GM19397 (cell line): ENCODE measurements at regions not wholly inside any gene's neighbourhood (a gene's known extent, or its start where the extent isn't known, plus 50 kb on each side); places are given as distances from the start of the nearest gene placed in this dataset.
A peak's percentile ranks its signal among the peaks of the same experiment; 100 is the strongest.

Experiments used
- ATAC-seq: cut with Tn5 transposase; IDR thresholded peaks from one replicate; pipeline ENCODE4 v1.9.1; 2021; ENCODE audit warnings: mild to moderate bottlenecking, moderate library complexity; ENCODE audit not compliant: unreplicated experiment

DNA sequence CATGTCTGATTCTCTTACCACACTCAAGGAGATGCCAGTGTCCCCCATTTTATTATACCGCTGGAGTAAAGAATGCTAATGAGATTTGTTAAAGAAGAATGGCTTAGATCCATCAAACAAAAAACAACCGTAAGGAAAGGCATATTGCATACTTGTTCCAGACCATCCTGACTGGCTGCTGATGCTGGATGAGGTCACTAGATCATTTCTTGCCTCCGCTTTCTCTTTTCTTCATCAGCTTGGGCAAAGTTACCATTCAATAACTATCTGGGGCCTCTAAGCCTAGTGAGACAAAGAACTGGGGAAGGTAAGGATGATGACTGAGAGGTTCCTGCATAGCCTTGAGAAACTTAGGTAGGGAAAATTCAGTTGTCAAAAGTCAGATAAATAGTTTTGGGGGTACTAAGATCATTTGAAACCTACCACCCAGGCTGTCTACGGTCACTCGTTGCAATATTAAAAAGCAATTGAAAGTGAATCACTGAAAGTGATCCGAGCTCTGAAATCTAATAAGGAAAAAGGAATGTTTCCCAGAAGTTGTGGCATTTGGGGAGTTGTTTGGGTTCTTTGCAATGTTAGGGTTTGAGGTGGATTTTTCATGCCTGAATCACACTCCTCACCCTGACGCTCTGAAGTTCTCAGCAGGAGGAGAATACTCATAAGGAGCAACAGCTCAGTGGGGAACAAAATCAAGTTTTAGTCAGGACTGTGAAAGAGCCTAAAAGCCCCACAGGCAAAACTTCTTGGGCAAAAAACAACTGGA lies 176.8 kb downstream of the HHIPL2 start:
- ATAC-seq, result no peak

DNA sequence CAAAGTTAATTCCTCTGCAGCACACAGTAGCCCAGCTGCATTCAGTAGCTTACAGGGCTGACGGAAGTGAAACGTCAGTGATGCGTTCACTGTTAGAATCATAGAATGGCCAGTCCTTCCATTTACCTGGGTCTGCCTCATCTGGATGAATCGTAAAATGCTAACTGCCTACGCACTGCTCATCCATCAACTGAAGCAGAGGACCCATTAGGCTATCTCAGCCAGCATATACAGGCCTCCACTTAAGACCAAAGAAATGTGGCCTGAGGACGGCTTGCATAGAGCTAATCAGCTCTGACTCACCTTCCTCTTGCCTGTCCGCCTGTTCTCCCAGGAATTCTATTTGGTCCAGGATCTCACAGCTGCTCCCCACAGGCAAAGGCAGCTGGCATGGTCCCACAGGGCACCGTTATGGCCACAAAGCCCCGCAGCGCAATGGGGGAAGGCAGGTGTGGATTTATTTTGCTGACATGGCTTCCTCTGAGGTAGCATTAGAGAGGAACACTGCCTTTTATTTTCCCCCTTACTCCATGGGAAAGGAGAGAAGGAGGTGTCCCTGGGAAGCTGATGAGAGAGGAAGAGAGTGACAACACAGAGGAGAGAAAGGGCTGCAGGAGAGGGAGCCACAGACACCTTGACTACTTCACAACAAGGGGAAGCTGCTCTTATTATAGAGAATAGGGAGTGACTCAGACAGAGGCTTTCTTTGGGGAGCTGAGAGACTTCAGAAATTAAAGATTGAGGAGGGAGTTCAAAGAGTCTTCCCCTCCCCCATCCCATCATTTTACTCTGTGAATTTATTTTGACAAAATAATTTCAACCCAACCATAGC lies 177.6 kb downstream of the HHIPL2 start:
- ATAC-seq, result no peak

DNA sequence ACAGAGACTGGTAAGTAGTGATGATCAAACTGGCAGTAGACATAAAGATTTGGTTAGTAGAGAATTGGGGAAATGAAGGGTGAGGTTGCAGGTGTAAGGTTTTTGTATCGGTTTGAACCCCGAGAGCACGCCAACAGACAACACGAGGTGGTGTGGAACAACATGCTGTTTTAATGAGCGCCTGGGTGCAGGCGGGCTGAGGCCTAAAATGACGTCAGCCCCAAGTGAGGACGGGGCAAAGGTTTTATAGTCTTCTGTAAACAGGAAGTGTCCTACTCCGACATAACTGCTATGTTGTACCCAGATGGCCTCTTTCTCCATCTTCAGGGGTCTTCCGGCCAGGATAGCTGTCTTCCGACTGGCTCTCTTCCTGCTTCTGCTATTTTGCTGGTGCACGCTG lies 178.8 kb downstream of the HHIPL2 start:
- ATAC-seq, result no peak

DNA sequence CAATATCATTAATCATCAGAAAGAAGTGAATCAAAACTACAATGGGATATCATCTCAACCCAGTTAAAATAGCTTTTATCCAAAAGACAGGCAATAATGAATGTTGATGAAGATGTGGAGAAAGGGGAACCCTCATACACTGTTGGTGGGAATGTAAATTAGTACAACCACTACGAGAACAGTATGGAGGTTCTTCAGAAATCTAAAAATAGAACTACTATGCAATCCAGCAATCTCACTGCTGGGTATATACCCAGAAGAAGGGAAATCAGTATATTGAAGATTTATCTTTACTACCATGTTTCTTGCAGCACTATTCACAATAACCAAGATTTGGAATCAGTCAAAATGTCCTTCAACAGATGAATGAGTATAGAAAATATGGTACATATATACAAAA lies 189.8 kb downstream of the HHIPL2 start:
- ATAC-seq, result no peak

DNA sequence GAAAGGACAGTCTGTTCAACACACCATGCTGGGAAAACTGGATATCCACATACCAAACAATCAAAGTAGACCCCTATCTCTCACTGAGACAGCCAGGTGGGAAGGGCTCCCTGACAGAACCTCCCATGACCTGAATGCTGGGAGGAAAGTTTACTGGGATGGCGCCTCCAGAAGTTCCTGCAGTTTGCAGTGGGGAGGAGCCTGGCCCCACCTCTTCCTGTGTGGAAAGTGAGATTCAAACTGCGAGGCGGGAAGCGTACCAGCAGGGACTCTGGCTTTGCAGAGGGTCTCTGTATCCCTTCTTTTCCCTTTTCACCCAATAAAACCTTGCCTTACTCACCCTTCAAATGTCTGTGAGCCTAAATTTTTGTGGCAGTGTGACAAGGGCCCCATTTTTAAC lies 190.7 kb downstream of the HHIPL2 start:
- ATAC-seq, result no peak

DNA sequence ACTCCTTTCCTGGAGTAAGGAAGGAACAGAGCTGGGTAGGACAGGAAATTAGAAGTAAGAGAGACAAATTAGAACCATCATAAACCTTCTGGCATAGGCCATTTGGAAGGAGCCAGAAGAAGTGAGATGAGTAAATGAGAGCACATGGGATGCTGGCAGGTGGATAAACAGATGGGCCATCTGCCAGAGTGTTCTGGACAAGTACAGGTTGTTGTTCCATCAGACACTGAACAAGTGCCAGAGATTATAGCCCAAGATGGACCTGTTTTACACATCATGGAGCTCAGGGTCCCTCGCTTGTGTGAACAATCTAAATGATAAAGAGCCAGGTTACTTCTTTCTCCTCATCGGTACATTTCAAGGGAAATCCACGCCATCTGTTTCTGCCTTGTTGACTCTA lies 200.3 kb downstream of the HHIPL2 start:
- no peak for ATAC-seq

DNA sequence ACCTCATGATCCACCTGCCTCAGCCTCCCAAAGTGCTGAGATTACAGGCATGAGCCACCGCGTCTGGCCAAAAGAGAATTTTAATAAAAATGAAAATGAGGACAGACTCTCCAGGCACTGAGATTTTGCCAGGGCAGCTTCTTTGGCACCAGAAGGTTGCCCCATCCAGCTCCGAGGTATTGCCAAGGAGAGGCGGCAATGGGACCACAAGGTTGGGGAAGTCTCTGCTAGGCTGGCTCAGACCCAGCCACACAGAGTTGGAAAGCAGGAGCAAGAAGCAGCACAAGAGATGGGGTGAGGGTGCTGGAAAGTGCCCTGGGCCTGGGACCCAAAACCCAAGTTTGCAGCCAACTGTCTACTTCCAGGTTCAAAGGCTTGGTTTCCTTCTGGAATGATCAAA lies 200.9 kb downstream of the HHIPL2 start:
- ATAC-seq, result no peak

DNA sequence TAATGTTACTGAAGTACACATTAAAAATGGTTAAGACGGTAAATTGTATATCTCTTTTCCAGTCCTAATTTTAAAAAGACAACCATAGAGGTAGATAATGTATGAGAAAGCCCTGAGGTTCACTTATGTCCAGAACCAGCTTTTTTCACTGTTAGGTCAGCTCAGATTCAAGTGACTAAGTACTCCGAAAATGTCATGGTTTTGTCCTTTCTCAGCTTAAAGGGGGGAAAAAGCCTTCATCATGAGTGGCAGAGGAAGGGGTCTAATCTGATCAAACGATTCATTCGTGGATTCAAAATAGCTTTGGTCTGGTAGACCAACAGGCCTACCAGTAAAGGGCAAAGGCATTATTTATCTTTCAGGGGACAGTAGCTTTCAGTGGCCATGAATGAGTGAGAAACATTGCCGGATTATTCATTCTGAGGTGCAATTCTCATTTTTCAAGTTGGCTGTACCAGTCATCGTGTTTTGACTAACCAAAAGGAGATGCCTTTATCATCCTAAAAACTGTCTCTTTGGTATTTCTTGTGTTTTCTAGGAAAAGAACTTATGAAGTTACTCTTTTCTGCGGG lies 208.4 kb downstream of the HHIPL2 start:
- ATAC-seq, result no peak

DNA sequence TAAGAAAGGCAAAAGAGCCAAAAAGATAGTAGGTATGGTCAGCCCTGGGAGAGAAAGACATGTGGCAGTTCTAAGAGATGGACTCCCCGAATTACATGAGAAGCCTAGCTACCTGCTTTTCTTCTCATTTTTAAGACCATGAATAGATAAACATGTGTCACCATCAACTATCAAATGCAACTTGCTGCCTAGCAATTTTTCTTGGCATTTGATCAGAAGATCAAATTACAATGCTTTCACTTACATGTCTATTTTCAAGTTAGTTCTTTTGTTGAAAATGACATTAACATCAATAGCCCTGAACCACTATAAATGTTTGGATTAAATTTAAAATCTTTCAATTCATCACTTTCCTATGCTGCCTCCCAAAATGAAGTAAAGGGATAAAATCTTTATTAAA lies 212.3 kb downstream of the HHIPL2 start:
- ATAC-seq, result no peak

DNA sequence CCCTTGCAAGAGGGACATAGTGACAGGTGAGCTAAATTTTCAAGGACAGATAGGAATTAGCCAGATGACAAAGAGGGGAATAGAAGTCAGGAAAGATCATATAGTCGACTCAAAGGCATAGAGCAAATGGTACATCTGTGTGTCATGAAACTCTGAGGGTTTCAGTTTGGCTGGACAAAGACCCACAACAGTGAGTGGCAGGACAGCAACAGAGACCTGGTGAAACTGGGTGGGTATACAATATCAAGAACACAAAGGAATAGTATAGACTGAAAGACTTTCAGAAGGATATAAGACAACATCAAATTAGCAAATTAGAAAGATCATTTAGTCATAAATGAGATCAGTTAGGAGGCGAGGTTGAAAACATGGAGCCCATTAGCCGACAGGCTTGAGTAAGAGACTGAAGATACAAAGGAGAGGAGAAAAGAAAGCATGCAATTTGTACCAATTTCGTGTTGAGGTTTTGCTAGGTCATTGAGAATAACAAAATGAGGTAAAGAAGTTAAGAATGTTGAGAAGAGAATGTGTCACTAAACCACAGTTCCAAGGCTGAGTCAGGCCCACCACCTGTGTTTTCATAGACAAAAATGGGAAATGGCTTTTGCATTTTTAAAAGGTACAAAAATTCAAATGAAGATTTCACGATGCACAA lies 213.8 kb downstream of the HHIPL2 start:
- no peak for ATAC-seq

DNA sequence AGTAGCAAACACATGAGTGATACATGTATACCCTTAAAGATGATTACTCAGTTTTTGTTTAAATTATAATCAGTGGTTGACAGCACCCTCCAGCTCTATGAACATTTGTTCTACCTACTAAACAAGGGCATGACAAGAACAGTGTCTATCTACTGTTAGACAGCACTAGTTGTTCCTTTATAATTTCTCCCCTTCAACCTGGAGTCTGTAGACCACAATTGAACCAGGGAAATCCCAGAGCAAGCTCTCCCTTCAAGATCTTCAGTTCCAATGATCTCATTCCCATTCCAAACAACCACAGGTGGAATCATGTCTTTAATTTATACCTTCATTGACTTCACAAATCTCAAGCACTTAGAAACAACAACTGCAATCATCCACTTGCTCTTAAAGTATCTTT lies 216.1 kb downstream of the HHIPL2 start:
- no peak for ATAC-seq

DNA sequence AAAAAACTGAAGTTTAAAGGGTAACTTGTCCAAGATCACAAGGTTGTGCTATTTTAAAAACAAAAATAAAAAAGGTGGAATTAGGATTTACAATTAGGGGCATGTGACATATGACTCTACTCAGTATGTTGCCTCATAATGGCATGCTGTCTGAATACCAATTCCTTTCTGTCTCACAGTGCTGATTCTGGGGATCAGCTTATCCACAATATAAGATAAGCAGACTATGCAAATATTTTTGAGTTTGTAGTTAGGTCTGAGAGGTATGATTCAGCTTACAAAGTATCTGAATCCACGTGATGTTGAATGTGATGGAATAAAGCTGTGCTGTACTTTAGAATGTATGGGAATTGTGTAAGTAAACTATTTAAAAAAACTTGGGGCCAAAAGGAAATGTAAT lies 216.6 kb downstream of the HHIPL2 start:
- no peak for ATAC-seq

DNA sequence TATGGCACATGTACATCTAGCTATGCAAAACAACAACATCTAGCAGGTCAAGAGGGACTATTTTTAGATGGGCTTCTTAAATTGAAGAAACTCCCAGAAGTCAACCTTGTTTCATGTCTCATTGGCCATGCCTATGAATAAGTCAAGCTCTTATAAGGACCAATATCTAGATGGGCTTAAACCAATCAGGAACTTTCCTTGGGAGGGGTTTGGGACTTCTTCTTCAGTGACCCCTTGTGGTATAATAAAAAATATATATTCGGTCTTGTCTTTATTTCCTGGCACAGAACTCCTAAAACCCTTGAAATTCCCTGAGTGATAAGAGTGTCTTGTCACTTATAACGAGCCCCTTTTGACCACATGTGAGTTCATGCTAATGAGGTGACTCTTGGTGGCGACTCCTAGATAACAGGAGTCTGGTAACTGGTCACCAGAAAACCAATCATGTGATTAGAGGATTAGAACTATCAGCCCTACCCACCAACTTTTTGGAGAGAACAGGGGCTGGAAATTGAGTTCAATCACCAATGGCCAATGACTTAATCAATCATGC lies 218.3 kb downstream of the HHIPL2 start:
- ATAC-seq, result no peak

DNA sequence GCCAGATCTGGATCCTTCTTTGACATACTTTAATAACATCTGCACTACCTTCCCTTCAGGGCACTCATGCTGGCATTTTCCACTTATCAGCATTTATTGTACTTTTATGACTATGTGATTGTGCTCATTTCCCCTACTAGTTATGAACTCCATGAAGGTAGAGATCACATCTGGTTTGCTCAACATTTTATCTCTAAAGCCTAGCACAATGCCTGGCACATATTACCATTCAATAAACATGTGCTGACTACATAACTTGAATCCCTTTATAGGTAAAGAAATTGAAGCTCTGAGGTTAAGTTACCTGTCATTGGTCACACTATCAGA lies 221.2 kb downstream of the HHIPL2 start:
- no peak for ATAC-seq

DNA sequence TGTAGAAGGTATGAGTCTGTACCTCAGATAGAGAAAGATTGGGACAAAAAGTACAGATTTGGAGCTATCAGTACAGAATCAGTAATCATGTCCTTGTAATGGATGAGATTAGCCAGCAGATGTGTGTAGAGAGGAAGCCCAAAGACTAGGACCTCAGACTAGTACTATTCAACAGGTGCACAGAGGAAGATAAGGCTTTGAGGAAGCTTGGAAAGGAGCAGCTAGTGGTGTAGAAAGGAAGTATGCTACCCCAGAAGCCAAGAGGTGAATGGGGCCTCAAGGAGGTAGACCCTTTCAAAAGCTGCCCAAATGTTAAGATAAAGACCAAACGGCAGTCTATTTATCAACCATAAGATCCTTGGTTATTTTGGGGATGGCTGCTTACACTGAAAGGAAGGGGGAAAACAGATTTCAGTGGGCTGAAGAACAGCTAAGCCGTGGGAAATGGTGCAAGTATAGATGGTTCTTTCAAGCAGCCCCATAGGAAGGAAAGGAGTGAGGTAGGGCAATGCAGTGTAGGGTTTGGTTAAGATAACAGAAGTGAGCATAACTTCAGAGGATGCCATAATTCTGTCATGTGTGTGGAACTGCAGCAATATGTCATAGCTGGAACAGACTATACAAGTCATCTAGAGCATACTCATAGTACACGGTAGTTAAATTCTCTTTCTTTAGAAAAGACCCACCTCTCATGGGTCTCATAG lies 221.7 kb downstream of the HHIPL2 start:
- ATAC-seq, result no peak

DNA sequence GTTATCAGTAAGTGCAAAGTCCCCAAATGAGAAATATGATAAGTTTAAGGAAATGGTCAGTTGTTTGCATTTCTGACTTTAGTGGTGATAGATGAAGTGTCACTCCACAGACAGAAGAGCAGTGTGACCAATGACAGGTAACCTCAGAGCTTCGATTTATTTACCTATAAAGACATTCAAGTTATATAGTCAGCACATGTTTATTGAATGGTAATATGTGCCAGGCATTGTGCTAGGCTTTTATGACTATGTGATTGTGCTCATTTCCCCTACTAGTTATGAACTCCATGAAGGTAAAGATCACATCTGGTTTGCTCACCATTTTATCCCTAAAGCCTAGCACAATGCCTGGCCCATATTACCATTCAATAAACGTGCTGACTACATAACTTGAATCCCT lies 222.4 kb downstream of the HHIPL2 start:
- ATAC-seq, result no peak

DNA sequence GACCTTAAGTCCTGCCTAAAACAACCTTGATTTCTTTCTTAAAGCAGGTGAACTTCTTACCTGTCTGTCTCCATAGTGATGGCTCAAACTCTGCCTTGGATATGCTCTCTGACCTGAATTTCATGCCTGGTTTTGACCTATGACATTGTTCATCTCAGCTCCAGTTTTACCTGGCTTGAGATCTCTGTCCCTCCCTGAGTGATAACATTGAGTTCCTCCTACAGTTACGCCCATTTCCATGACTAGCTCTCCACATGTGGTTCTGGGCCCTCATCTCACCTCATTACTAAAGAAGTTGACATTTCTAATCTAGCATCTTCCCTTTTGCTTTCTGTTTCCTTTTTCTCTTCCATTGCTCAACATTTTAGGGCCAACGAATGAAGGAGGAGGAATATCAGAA lies 233.1 kb downstream of the HHIPL2 start:
- no peak for ATAC-seq

DNA sequence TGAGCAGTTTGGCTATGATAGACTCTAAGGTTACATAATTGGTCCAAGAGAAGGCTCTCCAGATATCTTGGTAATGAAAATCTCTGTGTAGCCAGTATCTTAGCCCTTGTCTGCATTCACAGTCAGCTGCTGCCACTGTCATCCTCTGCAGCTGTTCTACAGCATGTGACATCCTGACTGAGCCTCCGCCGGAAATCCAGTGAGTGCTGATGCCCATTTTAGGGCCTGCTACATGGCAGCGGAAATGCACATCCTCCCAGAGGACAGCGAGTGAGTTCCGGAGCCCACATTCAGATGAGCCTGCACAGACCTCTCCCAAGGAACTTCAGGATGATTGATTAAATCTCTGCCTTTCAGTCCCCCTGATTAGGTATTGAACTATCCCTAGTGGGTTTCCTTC lies 237.1 kb downstream of the HHIPL2 start:
- ATAC-seq, result peak; percentile 79

DNA sequence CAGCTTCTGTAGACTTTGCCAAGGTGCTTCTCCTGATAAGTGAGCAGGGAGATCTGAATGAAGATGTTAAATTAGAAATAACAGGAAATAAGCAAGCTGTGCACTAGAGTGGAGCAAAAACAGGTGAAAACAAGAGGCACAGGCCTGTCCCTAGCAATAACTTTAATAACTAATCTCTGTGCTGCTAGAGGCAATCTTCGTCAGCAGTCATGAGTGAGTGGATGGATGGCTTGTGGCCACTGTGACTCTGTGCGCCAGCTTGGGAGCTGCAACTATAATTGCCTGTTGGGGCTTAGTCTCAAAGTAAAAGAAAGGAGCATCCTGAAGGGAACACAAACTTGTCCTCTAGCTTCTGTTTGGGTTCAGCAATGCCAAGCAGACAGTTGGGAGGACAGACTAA lies 240.3 kb downstream of the HHIPL2 start:
- no peak for ATAC-seq

DNA sequence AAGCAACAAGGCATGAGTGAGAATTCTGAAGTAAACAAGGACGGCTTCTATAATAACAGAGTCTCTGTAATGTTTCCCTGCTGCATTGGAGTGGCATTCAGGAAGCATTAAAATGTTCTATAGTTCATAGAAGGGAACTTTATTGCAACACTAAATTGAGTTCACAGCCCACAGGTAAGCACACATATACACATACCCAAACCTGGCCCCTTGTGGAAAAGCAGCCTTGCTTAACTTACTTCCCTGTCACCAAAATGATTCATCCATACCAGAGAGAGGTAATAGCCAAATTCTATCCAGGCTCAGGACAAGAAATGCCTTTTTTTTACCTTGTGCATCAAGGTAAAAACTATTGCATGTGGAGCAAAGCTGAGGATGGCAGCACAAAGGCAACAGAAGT lies 241.4 kb downstream of the HHIPL2 start:
- no peak for ATAC-seq

DNA sequence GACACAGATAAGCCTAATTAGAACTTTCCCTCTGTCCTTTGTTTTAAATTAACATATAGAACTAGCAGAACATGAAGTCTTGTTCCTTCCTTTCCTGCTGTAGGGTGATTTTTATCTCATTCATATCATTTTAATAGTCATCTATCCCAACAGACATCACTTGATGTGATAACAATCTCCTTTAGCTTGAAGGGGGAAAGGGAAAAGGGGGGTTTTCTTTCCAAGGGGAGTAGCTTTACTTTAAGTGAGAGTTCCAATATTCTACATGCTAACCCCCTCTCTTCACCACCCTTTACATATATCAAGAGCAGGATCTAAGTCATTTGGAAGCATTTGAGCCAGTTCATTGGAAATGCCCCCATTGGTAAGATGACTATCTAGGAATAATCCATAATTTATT lies 241.9 kb downstream of the HHIPL2 start:
- ATAC-seq, result no peak
